HT1080 (cell line): ENCODE measurements at regions not wholly inside any gene's neighbourhood (a gene's known extent, or its start where the extent isn't known, plus 50 kb on each side); places are given as distances from the start of the nearest gene placed in this dataset.

ENCODE experiments used
- DNase-seq: peaks from one replicate; pipeline ENCODE4 v3.0.0-alpha.2; 2015; ENCODE audit warnings: low read depth

- no peak for DNase-seq
Observed at GRCh38 chr16:54812229-54812628, 118.4 kb upstream of the IRX5 start.

GRCh38 chr16:54808890-54809289, 121.8 kb upstream of the IRX5 start:
- DNase-seq, result no peak

DNA sequence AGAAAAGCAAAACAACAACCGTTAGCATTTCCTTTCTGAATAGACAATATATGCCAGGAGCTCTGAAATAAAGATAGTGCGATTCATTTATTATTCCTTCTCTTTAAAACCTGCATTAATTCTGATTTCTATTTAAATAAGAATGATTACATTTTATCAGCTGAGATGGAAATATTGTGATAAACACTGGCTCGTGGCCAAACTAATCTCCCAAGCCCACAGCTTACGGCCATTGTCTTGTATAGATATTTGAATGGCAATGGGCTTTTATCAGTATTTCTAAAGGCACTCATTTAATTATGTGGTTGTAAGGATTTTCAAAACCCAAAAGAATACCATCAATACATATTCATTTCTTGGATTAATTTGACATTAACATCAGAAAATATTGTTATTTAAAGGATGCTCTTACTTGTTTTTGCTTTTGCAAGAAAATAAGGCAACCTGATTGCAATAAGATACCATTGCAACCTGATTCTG, 123.7 kb upstream of the IRX5 start:
- DNase-seq, result no peak

GRCh38 chr16:54806378-54806777, 124.3 kb upstream of the IRX5 start:
- DNase-seq, result no peak

GRCh38 chr16:54805648-54806047, 125.0 kb upstream of the IRX5 start:
- DNase-seq, result no peak

DNA sequence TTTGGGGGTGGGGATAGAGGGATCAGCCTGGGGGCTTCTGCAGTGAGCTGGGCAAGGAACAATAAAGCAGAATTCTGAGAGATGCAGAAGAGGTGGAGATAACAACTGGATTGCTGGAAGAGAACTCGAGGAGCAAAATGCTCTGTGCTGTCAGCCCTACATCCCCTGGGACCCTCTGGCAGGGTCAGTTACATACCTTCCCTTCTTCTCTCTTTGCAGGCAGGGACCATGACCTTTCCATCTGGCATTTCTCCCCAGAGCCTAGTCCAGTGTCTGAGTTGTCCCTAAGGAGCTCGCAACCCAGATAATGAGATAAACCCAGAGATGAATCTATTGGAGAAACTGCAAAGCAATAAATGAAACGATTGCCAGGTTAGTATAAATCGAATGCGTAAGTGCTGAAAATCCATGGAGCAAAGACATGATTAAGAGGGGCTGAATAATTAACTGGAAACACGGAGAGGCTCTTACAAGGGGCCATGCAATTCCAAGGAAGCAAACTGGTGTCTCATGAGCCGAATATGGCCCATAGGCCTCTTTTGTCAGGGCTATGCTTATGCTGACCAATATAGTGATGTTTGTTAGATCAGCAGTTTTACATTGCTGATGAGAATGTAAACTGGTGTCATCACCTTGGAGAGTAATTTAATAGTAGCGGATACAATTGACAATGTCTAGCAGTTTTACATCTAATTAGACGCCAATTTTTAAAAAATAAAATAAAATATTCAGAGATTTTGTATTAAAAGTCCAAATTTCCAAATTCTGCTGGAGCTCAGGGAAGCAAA, 129.4 kb upstream of the IRX5 start:
- no peak for DNase-seq

- no peak for DNase-seq
Observed at GRCh38 chr16:54798267-54798666, 132.4 kb upstream of the IRX5 start.

- no peak for DNase-seq
Observed at GRCh38 chr16:54796211-54796610, 134.5 kb upstream of the IRX5 start.

DNA sequence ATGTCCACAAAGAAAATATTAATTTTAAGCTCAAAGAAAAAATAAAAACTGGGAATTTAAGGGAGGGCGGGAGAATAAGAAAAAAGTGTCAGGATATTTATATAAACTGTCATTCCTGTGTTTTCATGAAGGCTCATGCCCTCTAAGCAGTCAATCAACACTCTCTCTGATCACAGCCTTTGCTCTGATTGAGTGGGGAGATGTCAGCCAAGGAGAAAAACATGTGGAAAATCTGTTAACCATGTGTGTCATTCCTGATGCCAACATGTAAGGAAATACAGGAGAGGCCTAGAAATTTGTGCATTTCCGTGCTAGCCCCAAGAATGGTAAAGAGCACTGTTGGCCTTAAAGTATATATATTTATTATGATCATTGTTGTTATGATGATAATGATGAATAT, 137.9 kb upstream of the IRX5 start:
- no peak for DNase-seq

DNA sequence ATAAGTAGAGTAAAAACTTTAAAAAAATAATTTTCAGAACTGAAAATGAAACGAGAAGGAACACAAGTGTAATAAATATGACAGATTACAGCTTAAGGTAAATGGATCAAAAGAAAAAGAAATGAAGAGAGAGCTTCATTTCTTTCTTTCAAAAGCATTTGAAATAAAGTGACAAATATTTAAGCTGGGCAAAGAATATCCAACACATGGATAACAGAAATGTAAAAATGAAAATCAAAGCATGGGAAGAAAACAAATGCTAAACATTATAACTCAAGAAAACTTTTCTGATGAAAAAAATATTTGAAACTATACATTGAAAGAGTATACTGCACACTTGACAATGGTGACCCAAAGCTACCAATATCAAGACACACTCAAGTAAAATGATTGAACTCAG, 143.6 kb upstream of the IRX5 start:
- DNase-seq, result no peak

- DNase-seq, result no peak
Observed at GRCh38 chr16:54783980-54784379, 146.7 kb upstream of the IRX5 start.

DNA sequence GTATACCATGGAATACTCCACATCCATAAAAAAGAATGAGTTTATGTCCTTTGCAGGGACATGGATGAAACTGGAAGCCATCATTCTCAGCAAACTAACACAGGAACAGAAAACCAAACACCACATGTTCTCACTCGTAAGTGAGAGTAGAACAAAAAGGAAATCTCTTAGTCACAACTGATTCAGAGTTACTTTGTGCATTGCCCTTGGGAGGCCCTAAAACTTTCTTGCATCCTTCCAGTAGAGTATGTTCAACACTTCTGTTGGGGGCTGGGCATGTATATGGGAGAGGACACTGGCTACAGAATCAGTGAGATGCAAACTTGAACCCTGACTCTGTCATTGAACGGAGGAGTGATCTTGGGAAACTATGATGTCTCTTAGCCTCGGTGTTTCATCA, 147.4 kb upstream of the IRX5 start:
- DNase-seq, result no peak

GRCh38 chr16:54780266-54780665, 150.4 kb upstream of the IRX5 start:
- no peak for DNase-seq

- DNase-seq, result no peak
Observed at GRCh38 chr16:54779549-54779948, 151.1 kb upstream of the IRX5 start.

- no peak for DNase-seq
Observed at GRCh38 chr16:54774768-54775167, 155.9 kb upstream of the IRX5 start.

DNA sequence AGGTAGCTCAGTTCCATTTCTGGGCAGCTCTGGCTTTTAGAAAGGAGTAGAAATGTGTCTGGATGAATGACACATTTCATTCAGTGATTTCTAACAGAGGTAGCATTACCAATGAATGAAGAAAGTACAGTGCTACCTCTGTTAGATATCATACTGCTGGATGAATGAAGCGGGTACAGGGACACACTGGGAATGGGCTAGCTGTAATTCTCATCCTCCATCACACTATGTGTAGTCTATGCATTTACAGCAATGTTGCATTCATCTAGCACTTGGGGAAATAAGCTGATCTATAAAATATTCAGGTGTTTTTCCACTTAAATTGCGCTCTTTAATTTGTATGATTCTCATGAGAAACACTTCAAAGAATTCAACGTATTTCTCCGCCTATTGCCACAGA, 158.3 kb upstream of the IRX5 start:
- DNase-seq, result no peak

DNA sequence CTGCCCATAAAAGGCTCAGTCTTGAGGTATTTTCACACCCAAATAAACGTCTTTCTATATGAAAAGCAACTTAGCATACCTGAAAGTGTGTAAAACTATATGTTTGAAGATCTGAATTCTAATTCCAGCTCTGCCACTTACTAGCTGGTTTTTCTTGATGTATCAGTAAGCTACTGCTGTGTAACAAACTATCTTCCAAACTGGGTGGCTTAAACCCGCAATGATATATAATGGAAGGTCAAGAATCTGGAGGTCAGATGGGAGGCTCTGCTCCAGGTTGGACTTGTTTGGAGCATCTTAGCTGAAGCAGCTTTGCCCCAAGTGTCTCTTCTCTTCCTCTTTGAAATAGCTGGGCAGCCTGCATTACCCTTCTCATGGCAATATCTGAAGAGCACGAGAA, 164.3 kb upstream of the IRX5 start:
- DNase-seq, result no peak

DNA sequence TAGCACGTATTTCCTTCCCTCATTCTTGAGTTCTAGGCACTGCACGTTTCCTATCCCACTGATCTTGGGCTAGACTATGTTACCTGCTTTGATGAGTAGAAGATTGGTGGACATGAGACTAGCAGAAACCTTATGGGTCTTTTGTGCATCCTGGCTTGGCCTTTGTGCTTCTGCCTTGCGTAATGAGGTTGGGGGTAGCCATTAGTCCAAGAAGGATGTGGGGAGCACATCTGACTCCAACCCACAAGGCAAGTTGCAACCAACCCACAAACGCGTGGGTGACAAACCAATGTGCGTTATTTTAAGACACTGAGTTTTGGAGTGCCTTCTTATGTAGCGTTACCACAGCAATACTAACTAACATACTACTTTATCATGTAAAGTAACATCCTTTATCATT, 180.4 kb upstream of the IRX5 start:
- DNase-seq, result no peak

GRCh38 chr16:54748611-54749190, 182.0 kb upstream of the IRX5 start:
- DNase-seq, result no peak

GRCh38 chr16:54746596-54746995, 184.1 kb upstream of the IRX5 start:
- no peak for DNase-seq

GRCh38 chr16:54744998-54745397, 185.7 kb upstream of the IRX5 start:
- no peak for DNase-seq

GRCh38 chr16:54742436-54742835, 188.2 kb upstream of the IRX5 start:
- DNase-seq, result no peak

- DNase-seq, result no peak
Observed at GRCh38 chr16:54739381-54739780, 191.3 kb upstream of the IRX5 start.
